Activated CD4-positive, alpha-beta T cell treated with anti-CD3 and anti-CD28 coated beads for 24 hours (primary cell): ENCODE measurements at regions not wholly inside any gene's neighbourhood (a gene's known extent, or its start where the extent isn't known, plus 50 kb on each side); places are given as distances from the start of the nearest gene placed in this dataset.

ENCODE experiments used
- DNase-seq, 2 donors: peaks; one replicate each; pipeline ENCODE4 v3.0.0-alpha.2; 2020; ENCODE audit warnings: low read depth in 2 of 2

DNA sequence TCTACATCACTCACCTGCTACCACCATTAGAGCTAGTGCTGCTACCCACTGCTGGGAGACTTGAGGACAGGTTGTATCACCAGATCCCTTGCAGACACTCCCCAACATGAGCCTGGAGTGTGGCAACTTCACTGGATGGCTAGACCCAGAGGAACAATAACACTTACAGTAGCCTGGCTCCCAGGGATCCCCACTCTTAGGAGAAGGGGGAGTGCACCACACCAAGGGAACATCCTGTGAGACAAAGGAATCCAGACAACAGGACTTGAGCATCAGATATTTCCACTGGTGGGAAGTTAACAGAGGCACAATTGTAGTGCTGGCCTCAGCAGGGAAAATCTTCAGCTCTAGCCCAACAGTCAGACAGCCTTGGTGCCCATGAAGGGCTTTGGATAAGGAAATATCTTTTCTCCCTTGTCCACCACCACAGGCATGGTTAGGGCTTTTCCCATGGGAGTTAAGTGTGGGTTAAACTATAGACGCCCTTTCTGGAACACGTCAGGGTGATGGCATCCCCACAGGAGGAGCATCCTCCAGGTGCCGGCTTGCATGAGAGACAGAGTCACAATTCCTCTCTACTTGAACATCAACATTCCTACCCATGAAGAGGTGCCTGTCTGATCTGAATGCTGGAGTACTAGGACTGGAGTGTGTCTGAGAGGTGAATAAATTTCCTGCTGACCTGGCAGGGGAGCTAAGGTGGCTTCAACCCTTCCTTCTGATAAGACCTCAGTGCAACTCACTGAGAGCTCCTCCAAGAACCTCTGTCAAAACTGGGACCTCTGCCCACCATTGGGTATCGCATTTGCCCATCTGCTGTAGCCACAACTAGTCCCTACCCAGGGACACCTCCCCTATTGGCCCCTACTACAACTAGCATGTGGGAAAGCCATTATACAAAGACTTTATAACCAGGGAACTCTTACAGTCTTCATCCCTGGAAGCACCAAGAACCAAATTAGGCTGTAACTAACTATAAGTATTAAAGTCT is 55.4 kb upstream of the SIRPG start:
- no peak for DNase-seq

DNA sequence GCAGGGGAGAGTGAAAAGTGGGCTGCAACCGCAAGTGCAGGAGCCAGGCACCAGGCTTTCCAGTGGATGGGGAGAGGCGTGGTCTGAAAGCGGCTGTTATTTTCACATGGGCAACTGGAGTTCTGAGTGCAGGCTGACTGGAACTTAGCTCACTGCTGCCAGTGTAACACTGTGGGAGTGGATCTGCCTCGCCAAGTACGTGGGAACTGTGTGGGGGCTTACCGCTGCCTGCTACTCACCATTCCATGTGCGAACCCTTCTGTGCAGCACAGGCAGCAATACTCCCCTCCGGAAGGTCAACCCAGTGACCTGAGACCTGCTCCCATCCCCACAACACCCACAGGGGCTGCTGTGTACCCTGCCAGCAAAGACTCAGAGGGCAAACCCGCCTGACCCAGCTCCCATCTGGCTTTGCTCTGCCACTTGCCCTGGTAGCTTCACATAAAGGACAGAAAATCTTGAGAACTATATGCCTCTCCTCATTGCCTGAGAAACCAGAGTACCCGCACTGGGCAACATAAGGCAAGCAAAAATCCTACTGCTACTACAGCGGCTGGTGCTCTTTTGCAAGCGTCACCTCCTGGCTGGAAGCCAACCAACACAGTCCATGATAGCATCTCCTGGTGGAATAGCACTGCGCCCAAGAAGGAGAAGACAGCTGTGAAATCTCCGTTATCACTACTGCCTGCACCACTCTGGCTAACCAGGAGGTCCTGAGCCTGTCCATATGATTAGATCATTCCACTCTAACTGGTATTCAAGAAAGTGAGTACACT is 54.4 kb upstream of the SIRPG start:
- DNase-seq: no peak

DNA sequence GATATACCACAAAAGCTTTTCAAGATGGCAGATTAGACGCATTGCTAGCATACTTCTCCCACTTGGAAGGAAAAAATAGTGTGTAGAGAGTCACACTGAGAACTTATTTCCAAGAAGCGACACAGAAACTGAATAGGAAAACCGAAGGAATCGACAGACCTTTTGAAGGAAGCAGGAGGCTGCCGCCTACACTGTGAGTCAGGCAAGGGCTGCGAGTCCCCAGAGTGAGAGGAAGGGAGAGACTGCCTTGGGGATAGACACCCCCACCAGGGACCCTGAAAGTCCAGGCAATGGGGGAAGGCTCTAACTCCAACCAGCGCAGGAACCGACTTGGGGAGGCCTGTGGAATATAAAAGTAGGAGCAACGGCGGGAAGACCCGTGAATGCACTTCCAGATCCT is 53.7 kb upstream of the SIRPG start:
- DNase-seq: no peak

DNA sequence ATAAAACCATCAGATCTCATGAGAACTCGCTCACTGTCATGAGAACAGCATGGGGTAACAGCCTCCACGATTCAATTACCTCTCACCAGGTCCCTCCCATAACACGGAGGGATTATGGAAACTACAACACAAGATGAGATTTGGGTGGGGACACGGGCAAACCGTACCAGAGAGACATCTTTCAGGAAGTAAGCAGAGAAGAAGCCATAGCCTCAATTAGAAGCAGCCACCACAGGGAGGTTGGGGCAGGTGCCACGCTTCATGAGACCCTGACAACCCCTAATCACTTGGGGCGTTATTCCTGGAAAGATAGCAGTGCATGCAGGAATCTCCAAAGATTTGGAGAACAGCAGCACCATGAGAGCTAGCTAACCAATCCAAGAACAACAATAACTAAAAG is 52.9 kb upstream of the SIRPG start:
- DNase-seq: no peak

DNA sequence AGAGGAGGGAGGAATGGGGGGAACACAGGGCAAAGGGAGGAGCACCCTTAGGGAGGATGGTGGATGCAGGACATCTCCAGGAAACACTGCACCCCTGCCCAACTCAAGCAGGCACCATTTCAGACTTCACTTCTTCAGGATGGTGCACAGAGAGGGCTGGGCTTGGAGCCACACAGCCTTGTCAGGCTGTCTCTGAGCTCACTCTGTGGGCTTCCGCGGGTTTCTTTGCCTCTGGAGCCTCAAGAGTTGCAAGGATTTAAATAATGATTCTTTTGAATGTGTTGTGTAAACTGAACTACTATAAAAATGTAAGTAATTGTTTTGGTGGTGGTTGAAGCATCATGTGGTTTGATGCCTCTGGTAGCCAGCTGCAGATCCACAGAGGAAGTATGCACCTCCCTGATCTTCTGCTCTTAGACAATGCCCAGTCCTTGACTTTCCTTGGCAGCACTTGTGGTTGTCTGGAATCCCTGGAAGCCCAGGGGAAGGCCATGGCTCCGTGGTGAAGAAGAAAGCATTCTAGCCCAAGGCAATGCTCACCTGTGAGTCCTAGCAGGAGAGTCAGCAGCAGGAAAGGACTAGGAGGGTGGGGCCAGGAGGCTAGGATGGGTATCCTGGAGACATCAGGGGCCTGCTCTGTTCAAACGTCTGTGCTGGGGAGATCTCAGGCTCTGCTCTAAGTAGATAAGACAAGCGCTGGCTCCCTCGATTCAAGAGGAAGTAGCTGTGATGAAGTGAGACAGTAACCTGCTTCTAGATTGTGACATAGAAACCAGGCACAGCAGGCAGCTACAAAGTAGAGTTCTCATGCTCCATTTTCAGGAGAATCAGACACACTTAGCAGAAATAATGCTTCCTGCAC is 50.2 kb upstream of the SIRPG start:
- no peak for DNase-seq
